Liver (tissue), 8 donors: ENCODE measurements at regions not wholly inside any gene's neighbourhood (a gene's known extent, or its start where the extent isn't known, plus 50 kb on each side); places are given as distances from the start of the nearest gene placed in this dataset.

Experiments used
- DNase-seq: peaks from one replicate; pipeline ENCODE4 v3.0.0-alpha.2; 2017; ENCODE audit warnings: low spot score
- H3K27ac ChIP-seq, 2 donors: one replicate each; pipeline ENCODE4 v1.7.0; 2013; ENCODE audit warnings: inconsistent platforms in 2 of 2, low read length in 2 of 2, control low read depth in 1 of 2, low read depth in 1 of 2, mild to moderate bottlenecking in 1 of 2
- H3K27me3 ChIP-seq, 4 donors: one replicate each; pipeline versions ENCODE4 v1.6.1 to v1.7.0; 2013; ENCODE audit warnings: low read length in 3 of 4, inconsistent platforms in 1 of 4, mild to moderate bottlenecking in 1 of 4, moderate library complexity in 1 of 4; ENCODE audit not compliant: control insufficient read depth in 4 of 4, insufficient read depth in 4 of 4
- H3K36me3 ChIP-seq, 4 donors: one replicate each; pipeline versions ENCODE4 v1.6.1 to v1.7.0; 2013; ENCODE audit warnings: low read length in 3 of 4, mild to moderate bottlenecking in 3 of 4, low read depth in 1 of 4, moderate library complexity in 1 of 4; ENCODE audit not compliant: control insufficient read depth in 4 of 4, insufficient read depth in 3 of 4
- H3K4me1 ChIP-seq, 4 donors: one replicate each; pipeline versions ENCODE4 v1.6.1 to v1.7.0; 2013; ENCODE audit warnings: low read length in 3 of 4, mild to moderate bottlenecking in 3 of 4, moderate library complexity in 1 of 4; ENCODE audit not compliant: control insufficient read depth in 4 of 4, insufficient read depth in 4 of 4
- H3K4me3 ChIP-seq, 3 donors: one replicate each; pipeline versions ENCODE4 v1.6.1 to v1.7.0; 2013; ENCODE audit warnings: low read length in 3 of 3, control low read depth in 1 of 3, low read depth in 1 of 3, mild to moderate bottlenecking in 1 of 3
- H3K9ac ChIP-seq, 2 donors: one replicate each; pipeline ENCODE4 v1.7.0; 2013; ENCODE audit warnings: low read length in 2 of 2, mild to moderate bottlenecking in 2 of 2, moderate library complexity in 2 of 2, control low read depth in 1 of 2, low read depth in 1 of 2
- H3K9me3 ChIP-seq, 4 donors: one replicate each; pipeline versions ENCODE4 v1.6.1 to v1.7.0; 2013; ENCODE audit warnings: low read length in 3 of 4; ENCODE audit not compliant: control insufficient read depth in 4 of 4
- CTCF ChIP-seq: fragments of 150-350 bp; IDR thresholded peaks from 2 replicates; pipeline ENCODE4 v1.5.1; 2017; ENCODE audit warnings: improper control_type of control experiment, low read depth, low read length; ENCODE audit not compliant: missing input control
- EGR1 ChIP-seq, 2 donors: IDR thresholded peaks; 2 replicates each; pipeline ENCODE4 v1.6.1; 2016 to 2018; ENCODE audit warnings: antibody characterized with exemption in 2 of 2, low read depth in 2 of 2
- FOXA1 ChIP-seq: IDR thresholded peaks from 2 replicates; pipeline ENCODE4 v1.6.1; 2016; ENCODE audit warnings: antibody characterized with exemption
- FOXA2 ChIP-seq: IDR thresholded peaks from 2 replicates; pipeline ENCODE4 v1.6.1; 2016; ENCODE audit warnings: antibody characterized with exemption
- GABPA ChIP-seq, 2 donors: IDR thresholded peaks in 1 of 2; conservative IDR thresholded peaks in 1 of 2; 2 replicates each; pipeline ENCODE4 v1.6.1; 2016; ENCODE audit warnings: antibody characterized with exemption in 2 of 2, mild to moderate bottlenecking in 1 of 2, moderate library complexity in 1 of 2
- HNF4A ChIP-seq, 2 donors: conservative IDR thresholded peaks; 2 replicates each; pipeline ENCODE4 v1.6.1; 2016; ENCODE audit warnings: antibody characterized with exemption in 2 of 2, mild to moderate bottlenecking in 2 of 2
- HNF4G ChIP-seq: IDR thresholded peaks from 2 replicates; pipeline ENCODE4 v1.6.1; 2016; ENCODE audit warnings: antibody characterized with exemption
- JUND ChIP-seq, 2 donors: IDR thresholded peaks; 2 replicates each; pipeline ENCODE4 v1.6.1; 2016; ENCODE audit warnings: antibody characterized with exemption in 2 of 2
- NR2F2 ChIP-seq: IDR thresholded peaks from 2 replicates; pipeline ENCODE4 v1.6.1; 2016; ENCODE audit warnings: antibody characterized with exemption
- RAD21 ChIP-seq, 2 donors: IDR thresholded peaks; 2 replicates each; pipeline ENCODE4 v1.6.1; 2016; ENCODE audit warnings: antibody characterized with exemption in 2 of 2, mild to moderate bottlenecking in 2 of 2
- RXRA ChIP-seq, 2 donors: IDR thresholded peaks; 2 replicates each; pipeline ENCODE4 v1.6.1; 2017 to 2018; ENCODE audit warnings: antibody characterized with exemption in 2 of 2, mild to moderate bottlenecking in 1 of 2
- SP1 ChIP-seq: IDR thresholded peaks from 2 replicates; pipeline ENCODE4 v1.6.1; 2018; ENCODE audit warnings: antibody characterized with exemption, mild to moderate bottlenecking
- TAF1 ChIP-seq: conservative IDR thresholded peaks from 2 replicates; pipeline ENCODE4 v1.6.1; 2016; ENCODE audit warnings: antibody characterized with exemption, mild to moderate bottlenecking
- YY1 ChIP-seq: IDR thresholded peaks from 2 replicates; pipeline ENCODE4 v1.6.1; 2016; ENCODE audit warnings: antibody characterized with exemption, mild to moderate bottlenecking
- ZBTB33 ChIP-seq: IDR thresholded peaks from 2 replicates; pipeline ENCODE4 v1.6.1; 2016; ENCODE audit warnings: antibody characterized with exemption
- WGBS: extraction: QIAGEN DNeasy Blood & Tissue Kit; methylation state at CpG from one replicate; pipeline ENCODE4 v1.1.7; 2013; 5-methylcytosine and 5-hydroxymethylcytosine counted together
- TF ChIP-seq, protein P1 (sequence below): IDR thresholded peaks from 2 replicates; pipeline ENCODE4 v1.6.1; 2016; ENCODE audit warnings: antibody characterized with exemption
- TF ChIP-seq, protein P2 (sequence below): IDR thresholded peaks from 2 replicates; pipeline ENCODE4 v1.6.1; 2016; ENCODE audit warnings: antibody characterized with exemption
- TF ChIP-seq, protein P3 (sequence below): IDR thresholded peaks from 2 replicates; pipeline ENCODE4 v1.6.1; 2016; ENCODE audit warnings: antibody characterized with exemption, mild to moderate bottlenecking
- donor health status: healthy.
- donor health status: healthy.
- donor health status: healthy.
- donor health status: healthy.
- donor health status: healthy.

DNA sequence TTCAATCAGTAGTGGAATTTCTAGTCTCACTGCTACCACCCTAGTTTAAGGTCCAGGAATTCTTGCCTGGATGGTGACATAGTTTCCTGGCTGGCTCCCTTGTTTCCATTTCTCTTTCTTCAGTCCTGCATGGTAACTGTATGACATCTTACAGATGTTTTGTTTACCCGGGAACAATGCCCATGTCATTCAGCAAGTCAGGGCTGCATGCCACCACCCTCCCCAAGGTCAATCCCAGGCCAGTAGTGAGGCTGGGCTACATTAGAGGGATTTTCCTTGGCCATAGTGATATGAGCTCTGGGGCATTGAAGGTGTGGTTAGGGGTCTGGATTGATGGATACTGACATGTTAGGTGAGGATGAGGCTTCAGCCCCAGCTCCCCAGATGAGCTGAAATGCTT lies 114.9 kb upstream of the E2F8 start:
- 69% methylated on average over 1 of the region's 1 CpG for WGBS
- Histone ChIP-seq H3K36me3 (no peaks in the 10 kb centered on the region), H3K9ac (no peak overlapping the region), H3K9me3 (no peaks in the 10 kb centered on the region), H3K4me1 (peaks cover 0 to 5% (median 0%) of the 10 kb centered on the region in 4 donors), H3K27me3 (no peaks in the 10 kb centered on the region), H3K27ac (no peak overlapping the region), H3K4me3 (no peak overlapping the region)
- TF ChIP-seq JUND (IDR thresholded peaks at IDR 0.05) (no peak), YY1 (no peak), TAF1 (no peak), RAD21 (IDR thresholded peaks at IDR 0.05) (no peak), ZBTB33 (no peak), FOXA2 (no peak), HNF4G (no peak), FOXA1 (no peak), NR2F2 (no peak), CTCF (no peak), EGR1 (IDR thresholded peaks at IDR 0.05; ENCODE audit: low read depth in 2 of 2) (no peak), HNF4A (conservative IDR thresholded peaks at IDR 0.05) (no peak), GABPA (IDR thresholded peaks at IDR 0.05 in 1 of 2, conservative IDR thresholded peaks at IDR 0.05 in 1 of 2) (no peak), SP1 (no peak), RXRA (IDR thresholded peaks at IDR 0.05) (no peak)
- TF ChIP-seq, protein P1, sequence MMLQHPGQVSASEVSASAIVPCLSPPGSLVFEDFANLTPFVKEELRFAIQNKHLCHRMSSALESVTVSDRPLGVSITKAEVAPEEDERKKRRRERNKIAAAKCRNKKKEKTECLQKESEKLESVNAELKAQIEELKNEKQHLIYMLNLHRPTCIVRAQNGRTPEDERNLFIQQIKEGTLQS: no peak
- TF ChIP-seq, protein P2, sequence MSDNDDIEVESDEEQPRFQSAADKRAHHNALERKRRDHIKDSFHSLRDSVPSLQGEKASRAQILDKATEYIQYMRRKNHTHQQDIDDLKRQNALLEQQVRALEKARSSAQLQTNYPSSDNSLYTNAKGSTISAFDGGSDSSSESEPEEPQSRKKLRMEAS: no peak
- TF ChIP-seq, protein P3, sequence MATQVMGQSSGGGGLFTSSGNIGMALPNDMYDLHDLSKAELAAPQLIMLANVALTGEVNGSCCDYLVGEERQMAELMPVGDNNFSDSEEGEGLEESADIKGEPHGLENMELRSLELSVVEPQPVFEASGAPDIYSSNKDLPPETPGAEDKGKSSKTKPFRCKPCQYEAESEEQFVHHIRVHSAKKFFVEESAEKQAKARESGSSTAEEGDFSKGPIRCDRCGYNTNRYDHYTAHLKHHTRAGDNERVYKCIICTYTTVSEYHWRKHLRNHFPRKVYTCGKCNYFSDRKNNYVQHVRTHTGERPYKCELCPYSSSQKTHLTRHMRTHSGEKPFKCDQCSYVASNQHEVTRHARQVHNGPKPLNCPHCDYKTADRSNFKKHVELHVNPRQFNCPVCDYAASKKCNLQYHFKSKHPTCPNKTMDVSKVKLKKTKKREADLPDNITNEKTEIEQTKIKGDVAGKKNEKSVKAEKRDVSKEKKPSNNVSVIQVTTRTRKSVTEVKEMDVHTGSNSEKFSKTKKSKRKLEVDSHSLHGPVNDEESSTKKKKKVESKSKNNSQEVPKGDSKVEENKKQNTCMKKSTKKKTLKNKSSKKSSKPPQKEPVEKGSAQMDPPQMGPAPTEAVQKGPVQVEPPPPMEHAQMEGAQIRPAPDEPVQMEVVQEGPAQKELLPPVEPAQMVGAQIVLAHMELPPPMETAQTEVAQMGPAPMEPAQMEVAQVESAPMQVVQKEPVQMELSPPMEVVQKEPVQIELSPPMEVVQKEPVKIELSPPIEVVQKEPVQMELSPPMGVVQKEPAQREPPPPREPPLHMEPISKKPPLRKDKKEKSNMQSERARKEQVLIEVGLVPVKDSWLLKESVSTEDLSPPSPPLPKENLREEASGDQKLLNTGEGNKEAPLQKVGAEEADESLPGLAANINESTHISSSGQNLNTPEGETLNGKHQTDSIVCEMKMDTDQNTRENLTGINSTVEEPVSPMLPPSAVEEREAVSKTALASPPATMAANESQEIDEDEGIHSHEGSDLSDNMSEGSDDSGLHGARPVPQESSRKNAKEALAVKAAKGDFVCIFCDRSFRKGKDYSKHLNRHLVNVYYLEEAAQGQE: no peak
- DNase-seq: no peak
